Osteoblast (primary cell): ENCODE measurements at regions not wholly inside any gene's neighbourhood (a gene's known extent, or its start where the extent isn't known, plus 50 kb on each side); places are given as distances from the start of the nearest gene placed in this dataset.

Experiments
- DNase-seq: peaks from one replicate; pipeline ENCODE4 v3.0.0; 2011; ENCODE audit warnings: low spot score, mixed read lengths; ENCODE audit not compliant: insufficient read length; ENCODE audit errors: missing footprints
- H2AFZ ChIP-seq: 2 replicates; pipeline ENCODE4 v1.6.0; 2011; ENCODE audit warnings: mild to moderate bottlenecking, low read length
- H3K27ac ChIP-seq: 2 replicates; pipeline ENCODE4 v1.5.1; 2011; ENCODE audit warnings: mild to moderate bottlenecking, low read depth, low read length, moderate library complexity
- H3K27me3 ChIP-seq: 2 replicates; pipeline ENCODE4 v1.6.0; 2012; ENCODE audit warnings: mild to moderate bottlenecking, control low read depth, inconsistent platforms, low read length, moderate library complexity; ENCODE audit not compliant: insufficient read depth
- H3K36me3 ChIP-seq: 2 replicates; pipeline ENCODE4 v1.5.1; 2011; ENCODE audit warnings: mild to moderate bottlenecking, low read length, control low read depth, moderate library complexity; ENCODE audit not compliant: insufficient read depth
- H3K4me1 ChIP-seq: 2 replicates; pipeline ENCODE4 v1.5.1; 2011; ENCODE audit warnings: mild to moderate bottlenecking, low read length, control low read depth, moderate library complexity; ENCODE audit not compliant: insufficient read depth
- H3K4me2 ChIP-seq: 2 replicates; pipeline ENCODE4 v1.6.0; 2011; ENCODE audit warnings: mild to moderate bottlenecking, low read length; ENCODE audit not compliant: insufficient read depth
- H3K4me3 ChIP-seq: fragments of 200-600 bp; sonication (generic); 3 replicates; pipeline ENCODE4 v1.5.1; 2012; ENCODE audit warnings: mild to moderate bottlenecking, low read length, inconsistent platforms; ENCODE audit not compliant: insufficient read depth
- H3K79me2 ChIP-seq: 2 replicates; pipeline ENCODE4 v1.6.0; 2012; ENCODE audit warnings: mild to moderate bottlenecking, low read length, control low read depth, inconsistent platforms; ENCODE audit not compliant: insufficient read depth
- H3K9me3 ChIP-seq: 2 replicates; pipeline ENCODE4 v1.5.1; 2011; ENCODE audit warnings: low read depth, low read length, control low read depth
- H4K20me1 ChIP-seq: 2 replicates; pipeline ENCODE4 v1.6.0; 2012; ENCODE audit warnings: mild to moderate bottlenecking, low read length, control low read depth; ENCODE audit not compliant: insufficient read depth
- CTCF ChIP-seq: IDR thresholded peaks from 2 replicates; pipeline ENCODE4 v1.5.1; 2011; ENCODE audit warnings: mild to moderate bottlenecking, low read depth, low read length, moderate library complexity; ENCODE audit errors: extremely low read depth

GRCh38 chr6:10223841-10224240 lies 191.0 kb downstream of the TFAP2A start:
- Histone ChIP-seq H3K4me1 (no peaks in the 10 kb centered on the region), H2AFZ (no peak overlapping the region), H3K27me3 (no peaks in the 10 kb centered on the region), H3K36me3 (no peaks in the 10 kb centered on the region), H3K4me2 (no peak overlapping the region), H3K4me3 (no peak overlapping the region), H4K20me1 (no peaks in the 10 kb centered on the region), H3K79me2 (no peaks in the 10 kb centered on the region), H3K27ac (no peak overlapping the region), H3K9me3 (peaks cover 3% of the 10 kb centered on the region)
- DNase-seq = no peak
- TF ChIP-seq CTCF = no peak

- H3K4me1 ChIP-seq = no peaks in the 10 kb centered on the region
- no peaks in the 10 kb centered on the region for H4K20me1 ChIP-seq
- no peaks in the 10 kb centered on the region for H3K36me3 ChIP-seq
- H3K4me3 ChIP-seq = no peak overlapping the region
- H3K27ac ChIP-seq = no peak overlapping the region
- no peak overlapping the region for H2AFZ ChIP-seq
- peaks cover 3% of the 10 kb centered on the region for H3K9me3 ChIP-seq
- TF ChIP-seq CTCF = no peak
- H3K27me3 ChIP-seq = no peaks in the 10 kb centered on the region
- DNase-seq = no peak
- H3K79me2 ChIP-seq = no peaks in the 10 kb centered on the region
- no peak overlapping the region for H3K4me2 ChIP-seq
Measured at GRCh38 chr6:10221178-10221577, 193.7 kb downstream of the TFAP2A start.

- no peak for DNase-seq
- Histone ChIP-seq H3K4me3 (no peak overlapping the region), H3K36me3 (no peaks in the 10 kb centered on the region), H3K79me2 (no peaks in the 10 kb centered on the region), H3K9me3 (no peaks in the 10 kb centered on the region), H4K20me1 (no peaks in the 10 kb centered on the region), H3K27ac (no peak overlapping the region), H3K4me1 (no peaks in the 10 kb centered on the region), H3K4me2 (no peak overlapping the region), H2AFZ (no peak overlapping the region), H3K27me3 (no peaks in the 10 kb centered on the region)
- no peak for TF ChIP-seq CTCF
Measured at GRCh38 chr6:10219510-10219909, 195.4 kb downstream of the TFAP2A start.

GRCh38 chr6:10217111-10217510 lies 197.8 kb downstream of the TFAP2A start:
- no peaks in the 10 kb centered on the region for H3K4me1 ChIP-seq
- H3K9me3 ChIP-seq = no peaks in the 10 kb centered on the region
- H3K27ac ChIP-seq = no peak overlapping the region
- H2AFZ ChIP-seq = no peak overlapping the region
- H4K20me1 ChIP-seq = no peaks in the 10 kb centered on the region
- no peak overlapping the region for H3K4me2 ChIP-seq
- H3K4me3 ChIP-seq = no peak overlapping the region
- no peak for TF ChIP-seq CTCF
- DNase-seq = no peak
- no peaks in the 10 kb centered on the region for H3K36me3 ChIP-seq
- H3K27me3 ChIP-seq = no peaks in the 10 kb centered on the region
- no peaks in the 10 kb centered on the region for H3K79me2 ChIP-seq
